Panc1 (cell line): ENCODE measurements at regions not wholly inside any gene's neighbourhood (a gene's known extent, or its start where the extent isn't known, plus 50 kb on each side); places are given as distances from the start of the nearest gene placed in this dataset.

Source experiments
- CTCF ChIP-seq: fragments of 450-650 bp; IDR thresholded peaks from 2 replicates; pipeline ENCODE4 v1.5.1; 2017; ENCODE audit warnings: mild to moderate bottlenecking
- POLR2AphosphoS5 ChIP-seq: IDR thresholded peaks from 2 replicates; pipeline ENCODE4 v1.6.1; 2012; ENCODE audit warnings: mild to moderate bottlenecking, low read depth, low read length, moderate library complexity
- REST ChIP-seq, 2 experiments: IDR thresholded peaks; 2 replicates each; pipeline ENCODE4 v1.6.1; 2011 to 2012; ENCODE audit warnings: low read depth in 2 of 2, control low read depth in 1 of 2, low read length in 1 of 2, mild to moderate bottlenecking in 1 of 2, moderate library complexity in 1 of 2; ENCODE audit not compliant: insufficient read depth in 1 of 2
- TCF7L2 ChIP-seq: IDR thresholded peaks from 2 replicates; pipeline ENCODE4 v1.6.1; 2011; ENCODE audit warnings: mild to moderate bottlenecking, low read depth, low read length, inconsistent platforms

GRCh38 chr7:68627247-68627864 is 970.9 kb upstream of the AUTS2 start:
- TF ChIP-seq CTCF (no peak), POLR2AphosphoS5 (no peak), REST (IDR thresholded peaks at IDR 0.05; ENCODE audit: insufficient read depth in 1 of 2, low read depth in 2 of 2, low read length in 1 of 2) (no peak), TCF7L2 (no peak)
